ENCODE measurements at regions not wholly inside any gene's neighbourhood (a gene's known extent, or its start where the extent isn't known, plus 50 kb on each side); places are given as distances from the start of the nearest gene placed in this dataset.

DNA sequence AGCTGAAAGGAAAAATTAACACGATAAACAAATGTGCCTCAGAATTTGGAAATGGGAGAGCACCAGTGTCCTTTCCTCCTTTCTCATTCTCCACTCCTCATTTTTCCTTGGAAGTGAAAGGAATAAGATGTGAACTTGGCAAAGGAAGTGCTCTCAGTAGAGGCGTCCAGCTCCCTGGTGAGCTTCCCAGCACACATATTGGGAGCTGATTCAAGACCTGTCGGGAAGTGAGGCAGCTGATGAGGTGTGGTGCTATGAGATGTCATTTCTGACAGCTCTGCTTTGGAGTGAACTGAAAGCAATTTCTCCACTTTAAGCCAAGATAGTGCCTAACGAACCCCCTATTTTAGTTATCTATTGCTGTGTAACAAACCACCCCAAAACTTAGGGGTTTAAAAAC is 238.5 kb upstream of the IRX3 start:
- no peak for DNase-seq
- no CpG with 5 or more reads among the region's 4 CpGs for WGBS (ENCODE audit: extremely low coverage, insufficient coverage, insufficient read length)
- Histone ChIP-seq H3K79me1 (ENCODE audit: low read length) (no peaks in the 10 kb centered on the region), H2BK5ac (ENCODE audit: low read depth, low read length, poor library complexity) (no peak overlapping the region), H3K9ac (ENCODE audit: low read length) (no peak overlapping the region), H3K36me3 (ENCODE audit: control insufficient read depth in 1 of 2, insufficient read depth in 2 of 2, low read length in 2 of 2) (no peaks in the 10 kb centered on the region), H2AFZ (ENCODE audit: insufficient read depth, low read length, poor library complexity) (no peak overlapping the region), H3K4me3 (ENCODE audit: low read depth, low read length) (no peak overlapping the region), H3K4me1 (ENCODE audit: control insufficient read depth in 1 of 2, insufficient read depth in 2 of 2, low read length in 2 of 2) (no peaks in the 10 kb centered on the region), H3K23ac (ENCODE audit: low read length) (no peak overlapping the region), H2AK5ac (ENCODE audit: low read length) (no peak overlapping the region), H3K4ac (ENCODE audit: low read depth, low read length) (no peak overlapping the region), H3K79me2 (ENCODE audit: control insufficient read depth, insufficient read depth, low read length, poor library complexity) (no peaks in the 10 kb centered on the region), H4K91ac (ENCODE audit: low read depth, low read length) (no peak overlapping the region), H3K14ac (ENCODE audit: low read length) (no peak overlapping the region), H2BK120ac (ENCODE audit: insufficient read depth, low read length, poor library complexity) (no peak overlapping the region), H3K27me3 (ENCODE audit: insufficient read depth, low read length) (no peaks in the 10 kb centered on the region), H3K27ac (ENCODE audit: low read depth, low read length) (no peak overlapping the region), H3K18ac (ENCODE audit: low read length) (no peak overlapping the region), H4K8ac (ENCODE audit: low read depth, low read length) (no peak overlapping the region), H2BK12ac (ENCODE audit: low read length) (no peak overlapping the region), H3K9me3 (ENCODE audit: insufficient read depth, low read depth, low read length) (no peaks in the 10 kb centered on the region), H3K4me2 (ENCODE audit: low read length) (no peak overlapping the region), H4K12ac (ENCODE audit: low read depth, low read length) (no peak overlapping the region)

DNA sequence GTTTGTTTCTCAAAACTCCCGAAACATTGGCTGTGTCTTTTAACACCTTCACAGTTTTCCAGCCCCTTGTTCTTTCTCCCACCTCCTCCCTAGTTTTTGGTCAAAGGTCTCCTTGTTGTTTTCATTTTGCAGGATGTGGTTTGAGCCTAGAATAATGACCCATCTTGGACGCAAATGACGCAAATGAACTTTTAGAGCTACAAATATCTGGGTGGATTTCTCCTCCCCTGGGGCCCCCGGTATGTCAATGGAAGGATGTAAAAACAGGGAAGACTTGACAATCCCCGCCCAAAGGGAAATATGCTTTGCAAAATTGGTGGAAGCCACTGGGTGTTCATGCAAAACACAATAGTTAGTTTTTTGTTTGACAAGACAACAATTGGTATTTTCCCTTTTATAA is 236.0 kb upstream of the IRX3 start:
- H3K4me1 ChIP-seq (ENCODE audit: control insufficient read depth in 1 of 2, insufficient read depth in 2 of 2, low read length in 2 of 2) = no peaks in the 10 kb centered on the region
- H2BK120ac ChIP-seq (ENCODE audit: insufficient read depth, low read length, poor library complexity) = no peak overlapping the region
- H4K91ac ChIP-seq (ENCODE audit: low read depth, low read length) = no peak overlapping the region
- no peak overlapping the region for H2BK5ac ChIP-seq (ENCODE audit: low read depth, low read length, poor library complexity)
- H4K12ac ChIP-seq (ENCODE audit: low read depth, low read length) = no peak overlapping the region
- no peaks in the 10 kb centered on the region for H3K79me1 ChIP-seq (ENCODE audit: low read length)
- H3K23ac ChIP-seq (ENCODE audit: low read length) = no peak overlapping the region
- no peaks in the 10 kb centered on the region for H3K27me3 ChIP-seq (ENCODE audit: insufficient read depth, low read length)
- no peaks in the 10 kb centered on the region for H3K79me2 ChIP-seq (ENCODE audit: control insufficient read depth, insufficient read depth, low read length, poor library complexity)
- no peak overlapping the region for H3K18ac ChIP-seq (ENCODE audit: low read length)
- no peak overlapping the region for H3K4me3 ChIP-seq (ENCODE audit: low read depth, low read length)
- no peak overlapping the region for H2AFZ ChIP-seq (ENCODE audit: insufficient read depth, low read length, poor library complexity)
- H3K9me3 ChIP-seq (ENCODE audit: insufficient read depth, low read depth, low read length) = no peaks in the 10 kb centered on the region
- no peak overlapping the region for H4K8ac ChIP-seq (ENCODE audit: low read depth, low read length)
- H3K4ac ChIP-seq (ENCODE audit: low read depth, low read length) = no peak overlapping the region
- H3K14ac ChIP-seq (ENCODE audit: low read length) = no peak overlapping the region
- no peak for DNase-seq
- H3K4me2 ChIP-seq (ENCODE audit: low read length) = no peak overlapping the region
- no CpG with 5 or more reads among the region's 5 CpGs for WGBS (ENCODE audit: extremely low coverage, insufficient coverage, insufficient read length)
- no peak overlapping the region for H2BK12ac ChIP-seq (ENCODE audit: low read length)
- no peak overlapping the region for H2AK5ac ChIP-seq (ENCODE audit: low read length)
- H3K9ac ChIP-seq (ENCODE audit: low read length) = no peak overlapping the region
- no peak overlapping the region for H3K27ac ChIP-seq (ENCODE audit: low read depth, low read length)
- no peaks in the 10 kb centered on the region for H3K36me3 ChIP-seq (ENCODE audit: control insufficient read depth in 1 of 2, insufficient read depth in 2 of 2, low read length in 2 of 2)

DNA sequence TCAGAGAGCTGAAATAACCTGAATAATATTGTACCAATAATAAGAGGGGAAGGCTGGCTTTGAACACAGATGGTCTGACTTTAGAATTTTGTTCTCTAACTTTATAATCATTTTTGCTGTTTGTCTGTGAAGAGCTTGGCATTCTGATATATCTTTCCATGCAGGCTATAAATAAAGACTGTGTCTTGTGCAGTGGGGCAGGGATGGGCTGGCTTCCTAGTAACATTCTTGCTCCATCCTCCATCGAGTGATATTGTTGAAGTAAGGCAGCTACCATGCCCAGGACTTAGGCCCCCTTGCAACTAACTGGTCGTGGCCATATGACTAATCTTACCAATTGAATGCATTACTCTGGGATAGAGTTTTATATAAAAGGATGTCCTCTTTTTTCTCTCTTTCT is 234.7 kb upstream of the IRX3 start:
- Histone ChIP-seq H3K4me1 (ENCODE audit: control insufficient read depth in 1 of 2, insufficient read depth in 2 of 2, low read length in 2 of 2) (no peaks in the 10 kb centered on the region), H2AK5ac (ENCODE audit: low read length) (no peak overlapping the region), H3K79me1 (ENCODE audit: low read length) (no peaks in the 10 kb centered on the region), H2BK5ac (ENCODE audit: low read depth, low read length, poor library complexity) (no peak overlapping the region), H3K79me2 (ENCODE audit: control insufficient read depth, insufficient read depth, low read length, poor library complexity) (no peaks in the 10 kb centered on the region), H4K91ac (ENCODE audit: low read depth, low read length) (no peak overlapping the region), H4K12ac (ENCODE audit: low read depth, low read length) (no peak overlapping the region), H3K9me3 (ENCODE audit: insufficient read depth, low read depth, low read length) (no peaks in the 10 kb centered on the region), H3K4me2 (ENCODE audit: low read length) (no peak overlapping the region), H3K23ac (ENCODE audit: low read length) (no peak overlapping the region), H2BK120ac (ENCODE audit: insufficient read depth, low read length, poor library complexity) (no peak overlapping the region), H3K4ac (ENCODE audit: low read depth, low read length) (no peak overlapping the region), H3K14ac (ENCODE audit: low read length) (no peak overlapping the region), H2BK12ac (ENCODE audit: low read length) (no peak overlapping the region), H2AFZ (ENCODE audit: insufficient read depth, low read length, poor library complexity) (no peak overlapping the region), H3K18ac (ENCODE audit: low read length) (no peak overlapping the region), H3K4me3 (ENCODE audit: low read depth, low read length) (no peak overlapping the region), H4K8ac (ENCODE audit: low read depth, low read length) (no peak overlapping the region), H3K9ac (ENCODE audit: low read length) (no peak overlapping the region), H3K36me3 (ENCODE audit: control insufficient read depth in 1 of 2, insufficient read depth in 2 of 2, low read length in 2 of 2) (no peaks in the 10 kb centered on the region), H3K27ac (ENCODE audit: low read depth, low read length) (no peak overlapping the region), H3K27me3 (ENCODE audit: insufficient read depth, low read length) (no peaks in the 10 kb centered on the region)
- no peak for DNase-seq
- WGBS (ENCODE audit: extremely low coverage, insufficient coverage, insufficient read length) = no CpG with 5 or more reads among the region's 2 CpGs

DNA sequence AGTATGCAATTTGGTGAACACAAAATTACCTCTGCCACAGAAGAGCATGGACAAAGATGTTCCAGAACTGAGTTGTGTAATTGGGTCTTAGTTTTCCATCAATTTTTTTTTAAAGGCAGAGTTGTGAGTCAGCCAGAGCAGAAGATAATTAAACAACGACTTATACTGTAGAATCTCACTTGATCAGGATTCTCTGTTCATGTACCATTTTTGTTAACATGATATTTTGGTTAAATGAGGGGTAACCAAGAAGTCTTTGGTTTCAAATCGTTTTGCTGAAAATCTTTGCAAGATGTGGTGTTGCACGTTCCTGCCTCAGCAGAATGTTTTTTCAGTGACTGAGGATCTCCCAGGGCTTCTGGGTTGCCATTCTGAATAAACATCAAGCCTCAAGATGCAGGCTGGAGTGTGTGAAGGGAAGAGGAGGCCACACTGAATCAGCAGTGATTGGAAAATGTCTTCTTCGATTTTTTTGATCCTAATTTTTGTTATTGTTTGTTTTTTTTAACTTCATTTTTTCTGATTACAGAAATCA is 232.6 kb upstream of the IRX3 start:
- Histone ChIP-seq H3K18ac (ENCODE audit: low read length) (no peak overlapping the region), H2BK5ac (ENCODE audit: low read depth, low read length, poor library complexity) (no peak overlapping the region), H2AK5ac (ENCODE audit: low read length) (no peak overlapping the region), H3K27me3 (ENCODE audit: insufficient read depth, low read length) (no peaks in the 10 kb centered on the region), H3K4me1 (ENCODE audit: control insufficient read depth in 1 of 2, insufficient read depth in 2 of 2, low read length in 2 of 2) (no peaks in the 10 kb centered on the region), H3K27ac (ENCODE audit: low read depth, low read length) (no peak overlapping the region), H4K12ac (ENCODE audit: low read depth, low read length) (no peak overlapping the region), H3K4me2 (ENCODE audit: low read length) (no peak overlapping the region), H3K79me2 (ENCODE audit: control insufficient read depth, insufficient read depth, low read length, poor library complexity) (no peaks in the 10 kb centered on the region), H4K8ac (ENCODE audit: low read depth, low read length) (no peak overlapping the region), H2BK120ac (ENCODE audit: insufficient read depth, low read length, poor library complexity) (no peak overlapping the region), H3K14ac (ENCODE audit: low read length) (no peak overlapping the region), H2AFZ (ENCODE audit: insufficient read depth, low read length, poor library complexity) (no peak overlapping the region), H3K9ac (ENCODE audit: low read length) (no peak overlapping the region), H4K91ac (ENCODE audit: low read depth, low read length) (no peak overlapping the region), H3K79me1 (ENCODE audit: low read length) (no peaks in the 10 kb centered on the region), H3K36me3 (ENCODE audit: control insufficient read depth in 1 of 2, insufficient read depth in 2 of 2, low read length in 2 of 2) (no peaks in the 10 kb centered on the region), H3K4ac (ENCODE audit: low read depth, low read length) (no peak overlapping the region), H3K23ac (ENCODE audit: low read length) (no peak overlapping the region), H2BK12ac (ENCODE audit: low read length) (no peak overlapping the region), H3K9me3 (ENCODE audit: insufficient read depth, low read depth, low read length) (peaks cover 2% of the 10 kb centered on the region), H3K4me3 (ENCODE audit: low read depth, low read length) (no peak overlapping the region)
- no CpG with 5 or more reads among the region's 4 CpGs for WGBS (ENCODE audit: extremely low coverage, insufficient coverage, insufficient read length)
- DNase-seq = no peak

Data from trophoblast cell (in vitro differentiated cells and primary cell).